ENCODE measurements at regions not wholly inside any gene's neighbourhood (a gene's known extent, or its start where the extent isn't known, plus 50 kb on each side); places are given as distances from the start of the nearest gene placed in this dataset.

DNA sequence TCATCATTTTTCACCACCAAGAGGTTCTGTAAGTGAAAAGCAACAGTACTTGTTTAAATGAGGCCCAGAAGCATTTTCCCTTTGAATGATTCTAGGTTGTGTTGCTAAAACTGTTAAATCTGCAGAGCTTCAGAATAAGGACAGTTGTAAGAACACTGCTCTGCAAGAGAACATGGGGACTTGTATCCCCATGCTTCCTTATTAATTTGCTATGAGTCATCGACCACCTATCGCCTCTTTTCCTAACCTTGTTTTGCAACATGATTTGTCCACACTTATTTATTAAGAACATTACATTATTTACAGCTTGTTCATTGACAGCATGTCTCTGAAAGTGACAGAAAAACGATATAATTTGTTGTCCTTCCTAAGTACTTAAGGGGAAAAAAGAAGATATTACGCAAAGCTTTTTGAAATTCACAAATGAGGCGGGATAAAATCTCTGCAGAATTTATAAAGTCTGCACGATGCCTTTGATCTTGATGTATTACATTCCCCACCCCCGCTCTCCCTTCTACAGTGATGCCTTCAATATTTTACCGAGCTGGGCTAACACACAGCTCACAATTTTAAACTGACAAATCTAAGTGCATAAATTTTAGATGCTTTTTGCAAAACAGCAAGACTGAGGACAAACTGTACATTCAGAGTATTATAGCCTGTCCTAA, 220.0 kb upstream of the SPTLC3 start (continued):
- TF ChIP-seq, protein P1, sequence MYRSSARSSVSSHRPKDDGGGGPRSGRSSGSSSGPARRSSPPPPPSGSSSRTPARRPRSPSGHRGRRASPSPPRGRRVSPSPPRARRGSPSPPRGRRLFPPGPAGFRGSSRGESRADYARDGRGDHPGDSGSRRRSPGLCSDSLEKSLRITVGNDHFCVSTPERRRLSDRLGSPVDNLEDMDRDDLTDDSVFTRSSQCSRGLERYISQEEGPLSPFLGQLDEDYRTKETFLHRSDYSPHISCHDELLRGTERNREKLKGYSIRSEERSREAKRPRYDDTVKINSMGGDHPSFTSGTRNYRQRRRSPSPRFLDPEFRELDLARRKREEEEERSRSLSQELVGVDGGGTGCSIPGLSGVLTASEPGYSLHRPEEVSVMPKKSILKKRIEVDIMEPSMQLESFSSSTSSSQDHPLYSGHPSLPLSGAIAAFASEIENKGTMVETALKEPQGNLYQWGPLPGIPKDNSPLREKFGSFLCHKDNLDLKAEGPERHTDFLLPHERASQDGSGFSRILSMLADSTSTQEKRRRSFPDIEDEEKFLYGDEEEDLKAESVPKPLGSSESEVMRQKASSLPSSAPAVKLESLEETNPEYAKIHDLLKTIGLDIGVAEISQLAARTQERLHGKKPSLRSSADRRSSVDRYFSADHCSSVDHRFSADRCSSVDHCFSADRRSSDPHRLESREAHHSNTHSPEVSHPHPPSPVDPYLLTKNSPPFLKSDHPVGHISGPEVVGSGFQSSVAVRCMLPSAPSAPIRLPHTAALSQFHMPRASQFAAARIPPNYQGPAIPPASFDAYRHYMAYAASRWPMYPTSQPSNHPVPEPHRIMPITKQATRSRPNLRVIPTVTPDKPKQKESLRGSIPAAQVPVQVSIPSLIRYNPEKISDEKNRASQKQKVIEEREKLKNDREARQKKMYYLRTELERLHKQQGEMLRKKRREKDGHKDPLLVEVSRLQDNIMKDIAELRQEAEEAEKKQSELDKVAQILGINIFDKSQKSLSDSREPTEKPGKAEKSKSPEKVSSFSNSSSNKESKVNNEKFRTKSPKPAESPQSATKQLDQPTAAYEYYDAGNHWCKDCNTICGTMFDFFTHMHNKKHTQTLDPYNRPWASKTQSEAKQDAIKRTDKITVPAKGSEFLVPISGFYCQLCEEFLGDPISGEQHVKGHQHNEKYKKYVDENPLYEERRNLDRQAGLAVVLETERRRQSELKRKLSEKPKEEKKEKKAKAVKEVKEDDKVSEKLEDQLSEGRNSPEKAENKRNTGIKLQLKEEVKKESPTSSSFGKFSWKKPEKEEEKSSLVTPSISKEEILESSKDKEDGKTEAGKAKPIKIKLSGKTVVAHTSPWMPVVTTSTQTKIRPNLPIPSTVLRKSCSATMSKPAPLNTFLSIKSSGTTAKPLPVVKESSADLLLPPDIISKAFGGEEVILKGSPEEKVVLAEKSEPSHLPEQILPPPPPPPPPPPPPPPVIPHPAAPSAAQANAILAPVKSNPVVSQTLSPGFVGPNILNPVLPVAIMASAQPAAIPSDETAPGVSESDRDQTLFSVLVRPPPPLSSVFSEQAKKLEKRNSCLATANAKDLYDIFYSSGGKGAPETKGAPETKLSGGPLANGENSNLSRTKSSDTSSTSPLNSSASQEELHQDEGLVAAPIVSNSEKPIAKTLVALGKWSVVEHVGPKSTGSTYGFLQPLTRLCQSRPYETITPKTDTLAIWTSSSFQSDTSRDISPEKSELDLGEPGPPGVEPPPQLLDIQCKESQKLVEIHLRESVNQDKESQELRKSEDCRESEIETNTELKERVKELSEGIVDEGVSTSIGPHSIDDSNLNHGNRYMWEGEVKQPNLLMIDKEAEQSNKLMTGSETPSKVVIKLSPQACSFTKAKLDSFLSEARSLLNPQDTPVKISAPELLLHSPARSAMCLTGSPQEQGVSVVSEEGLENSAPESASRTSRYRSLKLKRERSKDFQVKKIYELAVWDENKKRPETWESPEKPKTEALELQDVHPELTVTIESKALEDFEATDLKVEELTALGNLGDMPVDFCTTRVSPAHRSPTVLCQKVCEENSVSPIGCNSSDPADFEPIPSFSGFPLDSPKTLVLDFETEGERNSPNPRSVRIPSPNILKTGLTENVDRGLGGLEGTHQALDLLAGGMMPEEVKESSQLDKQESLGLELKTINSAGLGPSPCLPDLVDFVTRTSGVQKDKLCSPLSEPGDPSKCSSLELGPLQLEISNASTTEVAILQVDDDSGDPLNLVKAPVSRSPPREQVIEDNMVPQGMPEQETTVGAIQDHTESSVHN (IDR thresholded peaks at IDR 0.05; ENCODE audit: borderline replicate concordance in 1 of 2, low read depth in 1 of 2): no peak
- TF ChIP-seq RFX5 (IDR thresholded peaks at IDR 0.05; ENCODE audit: low read depth, low read length) (no peak), ZBTB8A (IDR thresholded peaks at IDR 0.05; ENCODE audit: partially characterized antibody) (no peak), RBM15 (IDR thresholded peaks at IDR 0.05; ENCODE audit: insufficient read depth, low read length) (no peak)
